MM.1S (cell line): ENCODE measurements at regions not wholly inside any gene's neighbourhood (a gene's known extent, or its start where the extent isn't known, plus 50 kb on each side); places are given as distances from the start of the nearest gene placed in this dataset.

Experiments
- CTCF ChIP-seq: fragments of 300-600 bp; sonication (generic); IDR thresholded peaks from 2 replicates; pipeline ENCODE4 v1.5.1; 2016; ENCODE audit warnings: antibody characterized with exemption, low read length, mixed read lengths
- EZH2 ChIP-seq: fragments of 300-600 bp; sonication (generic); optimal IDR thresholded peaks from 2 replicates; pipeline ENCODE3; 2017; ENCODE audit warnings: low read depth, mild to moderate bottlenecking, antibody characterized with exemption, low read length, mixed read lengths

- no peak for TF ChIP-seq CTCF
- TF ChIP-seq EZH2 = no peak
Measured at GRCh38 chr1:207964195-207964966, 53.5 kb upstream of the CD34 start.
